ENCODE measurements at regions not wholly inside any gene's neighbourhood (a gene's known extent, or its start where the extent isn't known, plus 50 kb on each side); places are given as distances from the start of the nearest gene placed in this dataset.

DNA sequence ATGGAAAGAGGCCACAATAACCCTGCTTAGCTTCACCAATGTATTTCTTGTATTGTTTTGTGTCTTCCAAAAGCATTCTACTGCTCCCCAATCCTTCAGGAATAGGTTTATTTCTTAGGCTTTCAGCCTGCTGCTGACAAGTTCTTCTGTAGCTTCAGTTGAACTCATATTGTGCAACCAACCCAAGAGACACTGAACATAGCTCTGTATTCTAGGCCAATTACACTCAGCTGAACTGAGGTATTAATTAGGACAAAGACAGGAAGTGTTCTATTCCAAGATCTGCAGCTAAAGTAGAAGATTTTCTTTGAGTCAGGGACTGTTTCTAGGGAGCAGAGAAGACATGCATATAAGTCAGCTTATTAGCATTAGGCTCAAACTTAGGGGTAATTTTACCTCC is 151.8 kb downstream of the LHFPL1 start:
- TF ChIP-seq JUN (IDR thresholded peaks at IDR 0.05; ENCODE audit: low read depth, low read length) (no peak), CTCF (IDR thresholded peaks at IDR 0.05; ENCODE audit: control extremely low read depth in 1 of 3, insufficient read depth in 1 of 3, low read depth in 1 of 3, low read length in 3 of 3) (no peak), EZH2 (IDR thresholded peaks at IDR 0.05; ENCODE audit: low read depth, low read length, severe bottlenecking) (no peak), SUZ12 (IDR thresholded peaks at IDR 0.05; ENCODE audit: low read length) (no peak), RBBP5 (IDR thresholded peaks at IDR 0.05; ENCODE audit: borderline replicate concordance, low read depth, low read length) (no peak), POLR2A (IDR thresholded peaks at IDR 0.05; ENCODE audit: control extremely low read depth in 1 of 2, low read depth in 2 of 2, low read length in 2 of 2) (no peak), SP1 (IDR thresholded peaks at IDR 0.05; ENCODE audit: low read depth, low read length) (no peak), ZNF274 (IDR thresholded peaks at IDR 0.05; ENCODE audit: borderline replicate concordance, extremely low read depth, low read length) (no peak), JUND (IDR thresholded peaks at IDR 0.05; ENCODE audit: low read length) (no peak), YY1 (IDR thresholded peaks at IDR 0.05; ENCODE audit: low read depth, low read length) (no peak), SRF (IDR thresholded peaks at IDR 0.05; ENCODE audit: low read depth, low read length) (no peak), RFX5 (IDR thresholded peaks at IDR 0.05; ENCODE audit: borderline replicate concordance, low read depth, low read length) (no peak), TEAD4 (IDR thresholded peaks at IDR 0.05; ENCODE audit: low read depth, low read length) (no peak)
